ENCODE measurements at regions not wholly inside any gene's neighbourhood (a gene's known extent, or its start where the extent isn't known, plus 50 kb on each side); places are given as distances from the start of the nearest gene placed in this dataset.

DNA sequence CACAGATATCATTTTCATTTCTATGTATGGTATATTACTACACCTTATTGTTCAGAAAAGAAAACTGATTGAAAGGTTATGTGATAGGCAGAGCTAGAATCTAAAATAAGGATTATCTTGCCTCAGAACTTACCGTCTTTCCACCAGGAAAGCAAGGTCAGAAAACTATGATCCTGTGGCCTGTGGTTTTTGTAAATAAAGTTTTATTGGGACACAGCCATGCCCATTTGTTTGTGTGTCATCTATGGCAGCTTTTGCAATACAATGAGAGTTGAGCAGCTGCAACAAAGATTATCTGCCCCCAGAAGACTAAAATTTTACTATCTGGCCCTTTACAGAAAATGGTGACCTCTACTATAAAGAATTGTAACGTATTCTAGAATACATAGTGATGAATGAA is 314.7 kb upstream of the SLCO3A1 start:
- CTCF ChIA-PET, result no interaction called here

DNA sequence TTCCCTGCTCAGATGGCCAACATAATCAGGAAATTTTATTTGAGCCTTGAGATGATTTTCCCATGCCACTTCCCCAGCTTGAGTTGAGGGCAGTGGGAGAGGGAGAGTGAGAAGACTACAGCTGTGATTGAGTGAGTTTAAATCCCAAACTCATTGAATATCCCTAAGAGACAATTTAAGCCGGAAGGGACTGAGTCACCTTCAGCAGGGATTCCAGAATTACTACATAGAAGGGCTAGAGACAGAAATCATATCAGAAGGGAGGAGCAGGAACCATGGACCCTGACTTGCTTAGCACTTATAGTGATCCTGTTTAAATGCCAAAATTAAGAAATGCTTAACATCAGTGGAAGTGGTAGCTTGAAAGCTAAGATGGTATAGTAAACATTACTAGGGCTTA is 312.2 kb upstream of the SLCO3A1 start:
- POLR2A ChIA-PET (ENCODE audit: unreplicated experiment), result no interaction called here
- no peak overlapping the region for H2AFZ ChIP-seq (ENCODE audit: low read length)
- no peaks in the 10 kb centered on the region for H3F3A ChIP-seq (ENCODE audit: low read length, unreplicated experiment)
- H3K36me3 ChIP-seq (ENCODE audit: low read depth, low read length), result no peaks in the 10 kb centered on the region
- no peak for TF ChIP-seq EZH2phosphoT487 (IDR thresholded peaks at IDR 0.05; ENCODE audit: borderline replicate concordance, low read length)
- no peak for TF ChIP-seq EZH2 (IDR thresholded peaks at IDR 0.05; ENCODE audit: low read length, unreplicated experiment)
- TF ChIP-seq, protein P1, sequence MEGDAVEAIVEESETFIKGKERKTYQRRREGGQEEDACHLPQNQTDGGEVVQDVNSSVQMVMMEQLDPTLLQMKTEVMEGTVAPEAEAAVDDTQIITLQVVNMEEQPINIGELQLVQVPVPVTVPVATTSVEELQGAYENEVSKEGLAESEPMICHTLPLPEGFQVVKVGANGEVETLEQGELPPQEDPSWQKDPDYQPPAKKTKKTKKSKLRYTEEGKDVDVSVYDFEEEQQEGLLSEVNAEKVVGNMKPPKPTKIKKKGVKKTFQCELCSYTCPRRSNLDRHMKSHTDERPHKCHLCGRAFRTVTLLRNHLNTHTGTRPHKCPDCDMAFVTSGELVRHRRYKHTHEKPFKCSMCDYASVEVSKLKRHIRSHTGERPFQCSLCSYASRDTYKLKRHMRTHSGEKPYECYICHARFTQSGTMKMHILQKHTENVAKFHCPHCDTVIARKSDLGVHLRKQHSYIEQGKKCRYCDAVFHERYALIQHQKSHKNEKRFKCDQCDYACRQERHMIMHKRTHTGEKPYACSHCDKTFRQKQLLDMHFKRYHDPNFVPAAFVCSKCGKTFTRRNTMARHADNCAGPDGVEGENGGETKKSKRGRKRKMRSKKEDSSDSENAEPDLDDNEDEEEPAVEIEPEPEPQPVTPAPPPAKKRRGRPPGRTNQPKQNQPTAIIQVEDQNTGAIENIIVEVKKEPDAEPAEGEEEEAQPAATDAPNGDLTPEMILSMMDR (conservative IDR thresholded peaks at IDR 0.05; ENCODE audit: low read depth, low read length), result no peak
- intact Hi-C loops (cut with micrococcal nuclease), result no loop called here
- no peak overlapping the region for H3K4me2 ChIP-seq (ENCODE audit: low read length)
- ATAC-seq, result no peak
- H3K4me1 ChIP-seq (ENCODE audit: insufficient read depth, low read length), result peaks cover 21% of the 10 kb centered on the region
- no peaks in the 10 kb centered on the region for H3K9me2 ChIP-seq (replicated peaks; ENCODE audit: low read length)
- no peak overlapping the region for H3K4me3 ChIP-seq (ENCODE audit: low read length)
- DNase-seq, result no peak
- H3K27ac ChIP-seq (ENCODE audit: low read length), result no peak overlapping the region
- H3K9me3 ChIP-seq (ENCODE audit: low read length), result no peaks in the 10 kb centered on the region
- CTCF ChIA-PET, result no interaction called here
- H4K20me1 ChIP-seq (ENCODE audit: low read length), result no peaks in the 10 kb centered on the region
- no TSS peak for BruUV-seq (replicated peaks)
- H3K27me3 ChIP-seq (ENCODE audit: low read length), result peaks cover 21% of the 10 kb centered on the region
- H3K9ac ChIP-seq (ENCODE audit: low read length), result no peak overlapping the region
- H3K79me2 ChIP-seq (ENCODE audit: low read length), result no peaks in the 10 kb centered on the region

More for the DNA sequence above, 314.7 kb upstream of the SLCO3A1 start:
- H3K4me3 ChIP-seq (ENCODE audit: low read length), result no peak overlapping the region
- no peaks in the 10 kb centered on the region for H3K9me3 ChIP-seq (ENCODE audit: low read length)
- intact Hi-C loops (cut with micrococcal nuclease), result no loop called here
- POLR2A ChIA-PET (ENCODE audit: unreplicated experiment), result no interaction called here
- peaks cover 20% of the 10 kb centered on the region for H3K27me3 ChIP-seq (ENCODE audit: low read length)
- H3F3A ChIP-seq (ENCODE audit: low read length, unreplicated experiment), result no peaks in the 10 kb centered on the region
- no peaks in the 10 kb centered on the region for H4K20me1 ChIP-seq (ENCODE audit: low read length)
- H3K4me2 ChIP-seq (ENCODE audit: low read length), result no peak overlapping the region
- no peak overlapping the region for H2AFZ ChIP-seq (ENCODE audit: low read length)
- no peak overlapping the region for H3K9ac ChIP-seq (ENCODE audit: low read length)
- DNase-seq, result no peak
- peaks cover 23% of the 10 kb centered on the region for H3K4me1 ChIP-seq (ENCODE audit: insufficient read depth, low read length)
- no peaks in the 10 kb centered on the region for H3K9me2 ChIP-seq (replicated peaks; ENCODE audit: low read length)
- no TSS peak for BruUV-seq (replicated peaks)
- no peak overlapping the region for H3K27ac ChIP-seq (ENCODE audit: low read length)
- no peaks in the 10 kb centered on the region for H3K36me3 ChIP-seq (ENCODE audit: low read depth, low read length)
- TF ChIP-seq EZH2phosphoT487 (IDR thresholded peaks at IDR 0.05; ENCODE audit: borderline replicate concordance, low read length) (no peak), EZH2 (IDR thresholded peaks at IDR 0.05; ENCODE audit: low read length, unreplicated experiment) (no peak)
- TF ChIP-seq, protein P1 (conservative IDR thresholded peaks at IDR 0.05; ENCODE audit: low read depth, low read length), result no peak
- no peaks in the 10 kb centered on the region for H3K79me2 ChIP-seq (ENCODE audit: low read length)
- no peak for ATAC-seq

- Histone ChIP-seq H3K9me3 (ENCODE audit: low read length) (no peaks in the 10 kb centered on the region), H3K9ac (ENCODE audit: low read length) (no peak overlapping the region), H3K9me2 (replicated peaks; ENCODE audit: low read length) (no peaks in the 10 kb centered on the region), H2AFZ (ENCODE audit: low read length) (no peak overlapping the region), H3K79me2 (ENCODE audit: low read length) (no peaks in the 10 kb centered on the region), H3K27me3 (ENCODE audit: low read length) (peaks cover 21% of the 10 kb centered on the region), H3K4me1 (ENCODE audit: insufficient read depth, low read length) (peaks cover 12% of the 10 kb centered on the region), H3K27ac (ENCODE audit: low read length) (no peak overlapping the region), H3K36me3 (ENCODE audit: low read depth, low read length) (no peaks in the 10 kb centered on the region), H3F3A (ENCODE audit: low read length, unreplicated experiment) (no peaks in the 10 kb centered on the region), H4K20me1 (ENCODE audit: low read length) (no peaks in the 10 kb centered on the region), H3K4me3 (ENCODE audit: low read length) (no peak overlapping the region), H3K4me2 (ENCODE audit: low read length) (no peak overlapping the region)
- ChIA-PET CTCF (no interaction called here), POLR2A (ENCODE audit: unreplicated experiment) (no interaction called here)
- no TSS peak for BruUV-seq (replicated peaks)
- ATAC-seq, result no peak
- TF ChIP-seq EZH2phosphoT487 (IDR thresholded peaks at IDR 0.05; ENCODE audit: borderline replicate concordance, low read length), result no peak
- no peak for TF ChIP-seq EZH2 (IDR thresholded peaks at IDR 0.05; ENCODE audit: low read length, unreplicated experiment)
- TF ChIP-seq, protein P1 (conservative IDR thresholded peaks at IDR 0.05; ENCODE audit: low read depth, low read length), result no peak
- intact Hi-C loops (cut with micrococcal nuclease), result no loop called here
- no peak for DNase-seq
Observed at GRCh38 chr15:91542226-91542625, 311.3 kb upstream of the SLCO3A1 start.
